Astrocyte of the cerebellum (primary cell): ENCODE measurements at regions not wholly inside any gene's neighbourhood (a gene's known extent, or its start where the extent isn't known, plus 50 kb on each side); places are given as distances from the start of the nearest gene placed in this dataset.

Experiments
- DNase-seq: peaks from one replicate; pipeline ENCODE4 v3.0.0-alpha.2; 2011; ENCODE audit warnings: low read depth
- H3K4me3 ChIP-seq: 2 replicates; pipeline ENCODE4 v1.5.1; 2011; ENCODE audit warnings: mild to moderate bottlenecking, low read depth, low read length, moderate library complexity
- in situ Hi-C: cut with HindIII; loops from 2 replicates; pipeline ENCODE4 v1.10.0; 2017; ENCODE audit warnings: low sequenced_read_pairs
- TF ChIP-seq, protein P1 (sequence below): IDR thresholded peaks from 2 replicates; pipeline ENCODE4 v1.5.1; 2012; ENCODE audit warnings: low read length, low read depth, moderate library complexity, mild to moderate bottlenecking; ENCODE audit errors: missing control alignments

DNA sequence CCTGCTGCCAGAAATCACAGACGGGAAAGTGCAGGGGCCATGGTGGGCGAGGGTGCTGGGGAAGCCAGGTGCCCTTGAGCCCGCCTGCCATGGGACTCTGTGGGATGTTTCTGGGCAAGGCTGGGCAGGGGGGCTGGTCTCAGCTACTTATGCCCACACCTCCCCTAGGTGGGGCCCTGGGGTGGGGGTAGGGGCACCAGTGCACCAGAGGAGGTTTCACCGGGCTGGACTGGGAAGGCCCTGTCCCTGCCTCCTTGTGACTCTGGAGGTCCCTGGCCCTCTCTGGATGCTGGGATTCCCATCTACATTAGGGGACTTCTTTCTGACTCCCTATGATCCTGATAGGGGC lies 75.2 kb upstream of the WNT11 start:
- no peak overlapping the region for H3K4me3 ChIP-seq
- TF ChIP-seq, protein P1, sequence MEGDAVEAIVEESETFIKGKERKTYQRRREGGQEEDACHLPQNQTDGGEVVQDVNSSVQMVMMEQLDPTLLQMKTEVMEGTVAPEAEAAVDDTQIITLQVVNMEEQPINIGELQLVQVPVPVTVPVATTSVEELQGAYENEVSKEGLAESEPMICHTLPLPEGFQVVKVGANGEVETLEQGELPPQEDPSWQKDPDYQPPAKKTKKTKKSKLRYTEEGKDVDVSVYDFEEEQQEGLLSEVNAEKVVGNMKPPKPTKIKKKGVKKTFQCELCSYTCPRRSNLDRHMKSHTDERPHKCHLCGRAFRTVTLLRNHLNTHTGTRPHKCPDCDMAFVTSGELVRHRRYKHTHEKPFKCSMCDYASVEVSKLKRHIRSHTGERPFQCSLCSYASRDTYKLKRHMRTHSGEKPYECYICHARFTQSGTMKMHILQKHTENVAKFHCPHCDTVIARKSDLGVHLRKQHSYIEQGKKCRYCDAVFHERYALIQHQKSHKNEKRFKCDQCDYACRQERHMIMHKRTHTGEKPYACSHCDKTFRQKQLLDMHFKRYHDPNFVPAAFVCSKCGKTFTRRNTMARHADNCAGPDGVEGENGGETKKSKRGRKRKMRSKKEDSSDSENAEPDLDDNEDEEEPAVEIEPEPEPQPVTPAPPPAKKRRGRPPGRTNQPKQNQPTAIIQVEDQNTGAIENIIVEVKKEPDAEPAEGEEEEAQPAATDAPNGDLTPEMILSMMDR: no peak
- in situ Hi-C loops: no loop called here
- DNase-seq: no peak

DNA sequence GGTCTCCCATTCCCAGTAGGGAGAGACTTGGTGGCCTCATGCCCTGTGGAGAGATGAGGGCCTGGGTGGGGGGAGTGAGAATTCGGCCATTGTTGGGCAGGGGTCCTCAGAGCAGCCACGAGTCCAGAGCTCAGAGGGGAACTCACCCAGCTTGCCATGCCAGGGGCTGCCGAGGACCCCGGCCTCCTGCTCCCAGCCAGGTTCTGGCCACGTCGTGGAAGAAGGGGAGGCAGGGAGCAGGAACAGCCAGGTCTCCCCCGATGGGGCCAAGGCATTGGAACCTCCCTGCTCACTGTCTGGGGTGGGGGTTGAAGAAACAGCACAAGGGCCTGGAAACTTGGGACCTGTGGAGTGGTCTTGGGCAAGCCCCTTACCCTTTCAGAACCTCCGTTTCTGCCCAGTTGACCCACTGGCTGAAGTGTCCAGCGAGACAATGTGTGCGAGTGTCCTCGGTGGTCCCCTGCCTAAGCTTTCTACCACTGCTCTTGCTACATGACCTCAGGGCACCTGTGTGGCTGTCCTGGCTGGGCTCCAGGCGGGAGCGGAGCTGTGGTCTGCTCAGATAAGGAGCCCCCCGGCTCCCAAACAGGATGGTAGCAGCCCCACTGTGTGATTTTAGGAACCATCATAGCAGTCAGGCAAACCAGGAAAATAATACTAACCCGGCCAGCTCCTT lies 74.7 kb upstream of the WNT11 start:
- H3K4me3 ChIP-seq: no peak overlapping the region
- in situ Hi-C loops: no loop called here
- DNase-seq: no peak
- TF ChIP-seq, protein P1: no peak

DNA sequence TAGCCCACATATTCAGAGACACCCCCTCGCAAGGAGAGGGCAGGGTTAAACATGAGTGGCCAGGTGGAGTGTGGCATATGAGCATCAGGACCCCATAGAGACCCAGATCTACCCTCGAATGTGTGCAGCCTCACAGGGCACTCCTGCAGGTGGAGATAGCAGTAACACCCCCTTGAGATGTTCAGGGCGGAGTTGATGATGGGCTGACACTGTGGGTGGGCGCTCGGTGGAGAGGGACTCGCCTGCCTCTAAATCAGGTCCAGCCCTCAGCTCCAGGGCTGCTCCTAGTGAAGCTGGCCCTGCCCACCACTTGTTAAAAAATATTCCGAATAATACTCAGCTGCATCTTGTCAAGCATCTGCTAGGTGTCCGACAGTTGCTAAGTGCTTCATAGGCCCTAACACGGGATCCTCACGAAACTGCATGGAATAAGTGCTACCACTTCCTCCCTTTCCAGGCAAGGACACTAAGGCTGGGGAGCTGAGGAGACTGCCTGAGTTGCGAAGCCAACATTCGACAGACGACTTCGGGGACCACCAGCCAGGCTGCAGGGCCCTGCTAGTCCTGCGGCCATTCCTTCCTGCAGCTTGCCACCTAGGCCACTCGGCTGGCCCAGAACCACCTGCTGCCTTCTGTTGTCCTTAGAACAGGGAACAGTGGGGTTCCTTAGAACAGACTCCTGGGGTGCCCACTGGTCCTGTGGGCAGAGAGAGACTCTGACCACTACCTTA lies 74.0 kb upstream of the WNT11 start:
- TF ChIP-seq, protein P1: no peak
- DNase-seq: no peak
- no peak overlapping the region for H3K4me3 ChIP-seq
- in situ Hi-C loops: no loop called here

DNA sequence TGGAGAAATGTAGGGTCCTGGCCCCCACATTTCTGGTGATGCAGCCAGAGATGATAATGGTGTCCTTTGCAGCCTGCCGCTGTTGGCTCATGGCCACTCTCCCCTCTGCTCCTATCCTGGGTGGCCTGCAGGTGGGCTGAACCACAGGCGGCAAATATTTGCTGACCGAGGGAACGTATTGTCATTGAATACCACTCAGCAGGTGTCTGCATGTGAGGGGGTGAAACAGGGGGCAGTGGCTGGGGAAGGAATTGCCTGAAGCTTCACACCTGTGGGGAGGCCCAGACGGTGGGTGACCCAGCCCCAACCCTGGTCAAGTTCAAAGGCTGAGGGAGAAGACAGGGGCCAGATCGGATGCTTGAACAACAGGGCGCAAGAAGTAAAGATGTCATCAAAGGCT lies 73.3 kb upstream of the WNT11 start:
- in situ Hi-C loops: no loop called here
- H3K4me3 ChIP-seq: no peak overlapping the region
- TF ChIP-seq, protein P1: no peak
- no peak for DNase-seq

DNA sequence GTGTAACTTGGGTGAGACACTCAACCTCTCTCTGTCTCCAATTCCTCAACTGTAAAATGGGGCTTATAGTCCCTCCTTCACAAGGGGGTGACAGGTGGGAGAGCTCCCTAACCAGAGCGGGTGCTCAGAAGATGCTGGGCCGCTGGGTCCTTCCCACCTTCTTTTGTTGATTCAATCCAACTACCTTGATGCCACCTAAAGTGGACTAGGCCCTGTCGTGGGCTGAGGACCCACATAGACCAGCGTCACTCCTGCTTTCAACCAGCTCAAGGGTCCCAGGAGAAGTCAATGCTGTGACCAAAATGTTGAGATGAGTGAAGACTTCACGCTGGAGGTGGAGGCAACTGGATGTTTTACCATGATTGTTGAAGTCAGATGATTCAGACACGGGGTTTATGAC lies 72.7 kb upstream of the WNT11 start:
- H3K4me3 ChIP-seq: no peak overlapping the region
- in situ Hi-C loops: no loop called here
- DNase-seq: no peak
- TF ChIP-seq, protein P1: no peak

DNA sequence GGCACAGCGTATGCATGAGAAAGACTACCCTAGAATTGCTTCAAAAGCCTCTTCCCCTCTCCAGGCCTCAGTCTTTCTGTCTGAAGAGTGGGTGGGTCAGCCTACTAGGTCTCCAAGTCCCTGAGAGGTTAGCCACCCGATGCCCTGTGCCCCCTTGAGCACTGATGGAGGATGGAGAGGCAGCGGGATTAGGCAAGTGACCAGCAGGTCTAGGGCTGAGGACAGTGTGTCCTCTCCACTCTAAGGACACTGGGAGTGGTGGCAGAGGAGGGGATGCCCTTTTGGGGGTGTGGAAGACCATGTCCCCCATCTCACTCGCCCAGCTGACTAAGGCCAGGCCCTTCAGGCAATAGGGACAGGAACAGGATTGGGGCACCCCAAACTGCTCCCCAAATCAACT lies 72.2 kb upstream of the WNT11 start:
- TF ChIP-seq, protein P1: no peak
- in situ Hi-C loops: no loop called here
- no peak for DNase-seq
- H3K4me3 ChIP-seq: no peak overlapping the region
